GM18870 (cell line): ENCODE measurements at regions not wholly inside any gene's neighbourhood (a gene's known extent, or its start where the extent isn't known, plus 50 kb on each side); places are given as distances from the start of the nearest gene placed in this dataset.

ENCODE experiments used
- ATAC-seq: cut with Tn5 transposase; IDR thresholded peaks from one replicate; pipeline ENCODE4 v1.9.1; 2021; ENCODE audit warnings: moderate library complexity; ENCODE audit not compliant: unreplicated experiment

DNA sequence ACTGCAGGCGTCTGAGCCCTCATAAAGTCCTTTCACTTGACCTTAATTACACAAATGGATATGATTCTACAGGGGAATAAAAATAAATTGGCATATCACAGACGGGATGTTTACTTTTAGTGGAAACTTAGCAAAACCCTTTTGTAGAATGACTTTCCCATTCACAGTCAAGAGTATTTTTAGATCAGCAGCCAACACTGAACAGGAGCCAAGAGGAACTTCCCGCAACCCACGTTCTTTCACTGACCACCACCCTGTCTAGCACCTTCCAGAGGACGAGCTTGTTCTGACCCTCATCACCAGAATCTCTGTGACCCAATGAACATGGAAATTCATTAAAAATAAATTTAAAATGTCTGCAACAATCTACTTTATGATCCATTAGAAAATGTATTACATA, 119.0 kb upstream of the SNTG2 start:
- ATAC-seq = no peak

DNA sequence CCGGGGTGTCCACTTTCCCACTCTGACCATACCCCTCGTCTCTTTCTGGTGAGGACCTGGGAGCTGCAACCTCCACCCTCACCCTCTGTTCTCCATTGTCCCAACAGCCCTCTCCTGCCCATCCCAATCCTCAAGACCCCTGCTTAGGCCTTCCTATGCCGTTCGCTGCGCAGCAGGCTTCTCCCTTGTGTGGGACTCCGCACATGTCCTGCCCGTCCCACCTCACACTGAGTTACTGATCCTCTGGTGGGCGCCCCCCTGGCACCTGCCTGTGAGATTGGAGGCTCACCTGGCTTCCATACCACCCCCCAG, 119.5 kb upstream of the SNTG2 start:
- ATAC-seq = no peak

DNA sequence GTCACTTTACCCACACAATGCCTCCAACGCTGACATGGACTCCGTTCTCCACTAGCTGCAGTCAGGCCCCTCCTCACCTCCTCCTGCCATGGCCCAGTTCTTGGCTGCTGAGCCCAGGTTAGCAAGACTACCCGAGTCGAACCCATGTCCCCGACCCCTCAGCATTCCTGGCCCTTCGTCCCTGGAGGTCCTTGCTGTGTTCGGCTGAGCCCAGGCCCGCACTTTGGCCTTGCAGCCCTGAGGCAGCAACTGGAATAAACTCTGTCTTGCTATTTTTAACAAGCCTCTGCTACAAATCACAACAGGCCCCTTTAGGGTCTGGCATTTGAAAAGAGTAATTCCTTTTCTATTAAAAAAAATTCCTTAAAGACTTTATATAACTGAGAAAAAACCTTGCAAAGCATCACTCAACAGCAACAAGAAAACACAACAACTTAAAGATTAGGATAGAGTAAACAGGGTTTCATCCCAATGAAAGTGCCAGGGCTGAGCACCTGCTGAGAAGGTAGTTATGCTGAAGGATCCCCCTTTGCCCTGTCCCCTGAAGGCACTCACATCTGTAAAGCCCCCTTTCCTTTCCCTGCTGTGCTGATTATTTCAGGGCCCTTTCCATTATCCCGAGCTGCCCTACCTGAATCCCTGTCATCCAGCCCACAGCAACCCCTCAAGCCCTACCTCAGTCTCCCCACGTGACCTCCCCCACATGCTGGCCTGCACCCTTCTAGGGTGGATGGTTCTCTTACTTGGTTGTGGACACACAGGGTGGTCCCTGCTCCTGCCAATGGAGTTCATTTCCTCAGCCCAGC, 120.0 kb upstream of the SNTG2 start:
- no peak for ATAC-seq

DNA sequence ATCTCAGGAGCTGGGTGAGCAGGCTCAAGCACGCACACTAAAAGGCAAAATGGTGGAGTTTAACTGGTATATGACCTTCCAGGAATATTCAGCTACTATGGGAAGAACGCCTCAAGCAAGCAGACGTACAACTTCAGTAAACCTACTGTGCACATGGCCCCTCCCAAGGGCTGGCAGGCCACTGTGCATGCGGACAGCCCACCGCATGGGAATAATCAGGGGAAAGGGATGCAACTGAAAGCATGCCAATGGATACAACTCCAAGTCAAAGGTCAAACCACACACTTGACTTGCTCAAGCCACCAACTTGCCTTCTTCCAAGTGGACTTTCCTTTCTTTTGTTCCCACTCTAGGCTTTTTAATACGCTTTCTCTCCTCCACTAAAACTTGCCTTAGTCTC, 121.6 kb upstream of the SNTG2 start:
- ATAC-seq = no peak

DNA sequence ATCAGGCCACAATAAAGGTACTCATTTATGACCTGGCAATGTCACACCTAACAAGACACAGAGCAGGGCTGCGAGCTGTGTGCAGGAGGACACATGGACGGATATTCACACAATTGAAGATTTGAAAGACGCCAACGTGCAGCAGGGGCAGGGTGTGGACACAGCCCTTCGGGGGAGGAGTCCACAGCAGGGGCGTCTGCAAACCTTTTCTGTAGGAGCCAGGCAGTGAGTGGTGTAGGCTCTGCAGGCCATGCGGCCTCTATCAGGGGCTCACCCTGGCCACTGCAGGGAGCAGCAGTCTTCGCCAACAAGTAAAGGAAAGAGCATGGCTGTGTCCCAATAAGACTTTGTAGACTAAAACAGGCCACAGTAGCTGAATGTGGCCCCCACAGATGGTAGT, 125.7 kb upstream of the SNTG2 start:
- ATAC-seq = no peak

DNA sequence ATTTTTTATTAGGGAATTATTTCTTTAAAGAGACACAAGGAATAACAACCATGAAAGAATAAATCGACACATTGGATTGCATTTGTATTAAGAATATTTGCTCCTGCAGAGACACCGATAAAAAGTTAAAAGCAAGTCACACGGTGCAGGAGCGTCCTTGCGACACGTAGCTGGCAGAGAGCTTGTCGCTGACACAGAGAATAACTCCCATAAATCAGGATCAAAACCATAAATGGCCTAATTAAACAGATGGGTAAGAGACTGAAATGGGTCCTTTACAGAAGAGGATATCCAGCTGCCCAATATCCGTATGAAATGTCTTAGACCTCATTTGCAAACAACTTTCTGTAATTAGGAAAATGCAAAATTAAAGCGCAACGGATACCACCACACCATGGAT, 126.1 kb upstream of the SNTG2 start:
- ATAC-seq = no peak

DNA sequence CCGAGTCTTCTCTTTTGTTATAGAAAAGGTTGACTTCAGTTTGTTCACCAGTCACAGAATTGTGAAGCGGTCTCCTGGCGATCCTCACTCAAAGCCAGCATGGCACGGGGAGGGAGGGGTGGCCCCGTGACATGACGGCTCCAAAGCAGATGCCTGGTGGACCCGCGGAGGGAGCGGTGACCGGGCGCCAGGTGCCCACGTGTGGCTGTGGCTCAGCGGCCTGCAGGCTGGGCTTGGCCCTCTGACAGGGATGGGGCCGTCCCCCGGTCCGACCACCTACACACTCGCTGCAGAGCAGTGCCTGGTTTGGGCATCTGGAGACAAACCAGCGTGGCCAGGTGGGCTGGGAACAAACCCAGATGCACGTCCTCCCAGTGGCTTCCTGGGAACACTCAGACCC, 129.1 kb upstream of the SNTG2 start:
- no peak for ATAC-seq

DNA sequence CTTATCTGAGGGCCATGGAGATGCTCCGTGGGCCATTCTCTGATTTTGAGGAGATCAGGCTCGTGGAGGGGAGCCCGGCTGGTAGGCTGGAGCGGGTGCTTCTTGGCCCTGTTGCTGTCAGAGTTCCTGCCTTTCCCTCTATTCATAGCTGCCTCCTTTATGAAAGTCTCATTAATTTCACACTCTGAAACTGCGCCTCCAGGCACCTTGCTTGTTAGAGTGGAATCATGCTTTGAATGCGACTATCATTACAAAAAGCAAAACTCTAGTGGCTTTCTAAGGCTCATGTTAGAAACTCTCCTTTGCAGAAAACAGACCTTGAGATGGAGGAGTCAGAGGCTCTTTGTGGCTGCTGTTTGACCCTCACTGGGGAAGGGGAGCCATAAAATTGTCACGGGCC, 131.0 kb upstream of the SNTG2 start:
- no peak for ATAC-seq

DNA sequence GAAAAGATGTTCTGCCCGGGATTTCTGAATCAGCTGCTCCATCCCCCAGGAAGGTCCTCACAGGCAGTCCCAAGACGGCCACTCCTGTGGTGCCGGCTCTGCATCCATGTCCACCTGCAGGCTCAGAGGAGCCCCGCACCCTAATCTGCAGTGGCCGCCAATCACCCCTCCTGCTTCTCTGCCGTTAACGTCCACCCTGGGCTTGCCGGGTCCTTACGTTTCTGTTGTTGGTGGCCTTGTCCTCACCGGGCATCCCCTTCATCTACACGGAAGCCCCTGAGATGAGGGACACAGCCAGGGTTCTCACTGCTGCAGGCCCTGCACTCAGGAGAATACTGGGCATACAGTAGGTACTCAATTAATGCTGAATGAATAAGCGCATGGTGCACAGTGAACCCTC, 131.5 kb upstream of the SNTG2 start:
- no peak for ATAC-seq

DNA sequence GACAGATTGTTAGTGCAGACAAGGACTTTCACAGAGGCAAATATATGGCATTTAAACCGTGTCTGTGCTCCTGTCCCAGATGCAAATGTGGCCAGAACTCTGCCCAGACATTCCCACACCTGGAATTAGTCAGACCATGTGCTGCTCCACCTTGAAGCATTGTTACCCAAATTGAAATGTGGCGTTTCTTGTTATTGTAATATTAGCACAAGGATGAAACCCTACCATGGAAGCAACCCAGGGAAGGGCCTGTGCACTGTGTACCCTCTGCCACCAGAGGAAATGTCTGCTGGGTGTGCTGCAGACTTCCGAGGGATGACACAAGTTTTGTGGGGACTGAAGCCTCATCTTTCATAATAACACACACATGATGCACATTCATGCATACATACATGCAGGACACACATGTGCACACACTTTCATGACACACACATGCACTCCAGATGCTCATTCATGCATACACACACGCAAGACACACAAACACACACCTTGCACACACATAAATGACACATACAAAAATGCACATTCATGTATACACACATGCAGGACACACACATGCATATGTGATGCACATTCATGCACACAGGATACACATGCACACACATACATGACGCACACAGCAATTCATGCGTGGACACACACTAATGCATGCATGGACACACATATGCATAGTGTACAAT, 133.2 kb upstream of the SNTG2 start:
- no peak for ATAC-seq

DNA sequence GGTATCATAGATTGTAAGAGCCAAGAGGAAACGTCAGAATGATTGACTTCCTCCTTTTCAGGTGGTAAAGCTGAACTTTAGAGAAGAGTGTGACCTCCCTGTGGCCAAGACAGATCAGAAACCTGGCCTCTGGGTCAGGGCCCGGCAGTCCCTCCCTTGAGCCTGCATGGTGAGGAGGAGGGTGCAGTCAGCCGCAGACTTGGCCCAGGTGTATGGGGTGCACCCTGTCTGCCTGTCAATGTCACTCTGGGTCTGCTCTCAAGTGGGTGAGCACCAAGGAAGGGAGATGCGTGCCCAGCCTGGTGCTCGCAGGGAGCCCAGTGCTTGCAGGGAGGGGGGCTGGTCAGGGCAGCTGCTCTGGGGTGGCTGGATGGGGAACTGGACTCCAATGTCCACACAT, 134.4 kb upstream of the SNTG2 start:
- ATAC-seq = no peak

DNA sequence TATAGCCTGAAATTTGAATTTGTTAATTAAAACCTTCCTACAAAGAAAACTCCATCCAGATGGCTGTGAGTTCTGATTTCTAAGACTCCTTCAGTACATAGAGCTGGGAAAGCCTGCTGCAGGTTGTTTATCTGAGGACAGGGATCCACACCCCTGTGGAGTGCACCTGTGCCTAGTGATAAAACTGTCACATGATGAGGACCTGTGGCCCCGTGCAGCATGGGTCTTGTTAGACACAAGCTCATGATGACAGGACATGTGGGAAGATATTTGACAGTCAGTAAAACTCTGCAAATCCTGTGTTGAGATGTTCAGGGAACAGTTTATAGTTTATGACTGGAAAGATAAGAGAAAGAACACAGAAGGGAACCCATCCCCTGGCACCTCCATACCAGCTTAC, 133.2 kb upstream of the TMEM18 start:
- no peak for ATAC-seq

DNA sequence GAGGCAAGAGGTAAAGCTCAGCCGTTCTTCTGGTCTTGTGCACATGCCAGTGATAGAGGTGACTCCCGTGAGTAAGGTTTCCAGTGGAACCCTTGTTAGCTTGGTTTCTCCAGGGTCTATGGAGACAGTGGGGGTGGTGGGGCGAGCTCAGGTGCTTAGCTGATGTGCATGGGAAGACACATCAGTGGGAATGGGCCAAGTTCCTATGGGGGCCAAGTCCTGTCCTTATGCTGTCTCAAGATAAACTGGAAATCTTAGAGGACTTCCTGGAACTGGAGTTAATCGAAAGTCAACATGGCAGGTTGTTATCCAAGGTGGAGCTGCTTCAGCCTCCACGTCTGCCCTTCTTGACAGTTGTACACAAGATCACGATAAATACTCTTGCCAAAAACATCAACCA, 130.1 kb upstream of the TMEM18 start:
- ATAC-seq = no peak

DNA sequence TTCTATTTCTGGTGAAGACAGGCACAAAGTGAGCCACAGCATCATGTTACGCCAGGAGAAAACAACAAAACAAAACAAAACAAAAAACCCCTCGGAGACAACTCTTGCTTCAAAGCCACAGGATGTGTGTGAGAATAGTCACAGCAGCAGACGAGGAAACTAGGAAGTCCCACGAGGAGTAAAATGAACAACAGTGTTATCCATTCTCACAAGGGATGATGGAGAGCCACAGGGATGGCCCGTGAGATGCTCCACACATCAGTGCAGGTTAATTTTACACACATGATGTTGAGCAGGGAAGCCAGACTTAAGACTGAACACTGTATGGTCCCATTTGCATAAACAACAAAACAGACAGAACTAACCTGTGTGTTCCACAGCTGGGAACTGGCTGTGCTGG, 128.5 kb upstream of the TMEM18 start:
- no peak for ATAC-seq

DNA sequence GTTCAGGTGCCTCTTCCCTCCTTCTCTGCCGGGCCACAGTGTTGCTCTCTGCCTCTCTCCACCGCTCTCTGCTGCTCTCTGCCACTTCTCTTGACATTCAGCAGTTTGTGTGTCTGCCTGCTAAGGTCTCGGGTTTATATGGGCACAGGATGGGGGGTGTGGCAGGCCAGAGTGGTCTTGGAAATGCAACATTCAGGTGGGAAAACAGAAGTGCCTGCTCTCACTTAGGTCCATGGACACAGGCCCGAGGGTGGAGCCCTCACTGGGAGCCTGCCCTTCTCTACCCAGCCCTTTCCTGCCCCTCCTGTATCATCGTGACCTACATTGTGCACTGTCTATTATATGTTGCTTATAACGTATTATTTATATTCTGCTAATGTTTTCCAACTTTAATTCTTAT, 120.8 kb upstream of the TMEM18 start:
- ATAC-seq = no peak

DNA sequence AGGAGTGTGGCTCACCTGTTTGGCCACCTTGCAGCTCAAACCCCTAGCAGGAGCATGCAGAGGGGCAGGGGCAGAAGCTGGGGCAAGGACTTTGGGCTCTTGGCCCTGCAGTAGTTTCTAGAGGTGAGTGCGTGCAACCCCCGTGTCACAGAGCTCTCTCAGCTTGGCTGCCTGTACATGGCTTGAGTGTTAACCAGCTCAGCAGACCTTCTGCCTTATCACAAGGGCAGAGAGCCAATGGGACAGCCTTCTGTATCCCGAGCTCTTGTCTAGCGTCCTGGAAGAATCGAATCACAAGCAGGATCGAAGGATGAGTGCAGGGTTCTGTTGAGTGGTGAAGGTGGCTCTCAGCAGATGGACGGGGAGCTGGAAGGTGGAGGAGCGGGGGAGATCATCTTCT, 120.3 kb upstream of the TMEM18 start:
- ATAC-seq = no peak

DNA sequence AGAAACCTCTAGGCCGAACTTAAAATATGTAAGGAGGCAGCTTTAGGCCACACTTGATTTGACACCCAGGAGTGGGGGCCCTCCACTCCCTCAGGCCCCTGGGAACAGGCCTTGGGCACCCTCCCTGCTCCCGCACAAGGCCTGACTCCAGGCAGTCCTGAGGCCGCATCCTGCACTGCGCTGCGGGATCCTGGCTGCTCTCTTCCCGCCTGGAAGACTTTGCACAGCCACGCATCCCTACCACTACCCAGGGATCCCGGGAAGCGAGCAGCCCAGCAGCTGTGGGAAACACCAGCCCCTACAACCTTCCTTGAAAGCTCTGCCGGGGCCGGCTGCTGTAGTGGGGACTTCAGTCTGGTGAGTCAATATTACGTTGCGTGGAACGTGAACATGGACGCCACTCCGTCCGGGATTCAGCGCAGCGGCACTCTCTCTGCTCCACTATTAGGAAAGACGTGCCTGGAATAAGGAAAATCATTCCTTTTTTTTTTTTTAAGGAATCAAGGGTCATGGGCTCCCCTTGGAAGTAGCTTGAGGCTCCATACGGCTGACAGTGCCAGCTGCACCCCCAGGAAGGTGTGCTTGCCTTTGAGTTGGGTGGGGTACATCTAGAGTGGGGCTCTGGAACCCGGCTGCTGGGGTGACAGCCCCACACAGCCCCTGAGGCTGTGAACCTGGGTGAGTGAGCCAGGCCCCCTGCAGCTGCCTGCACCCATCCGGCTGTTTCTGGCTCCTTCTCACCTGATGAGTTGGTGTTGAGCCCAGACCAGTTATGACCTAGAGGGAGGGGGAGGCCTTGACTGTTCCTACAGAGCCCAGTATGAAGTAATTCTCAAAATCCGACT, 119.2 kb upstream of the TMEM18 start:
- ATAC-seq = no peak

DNA sequence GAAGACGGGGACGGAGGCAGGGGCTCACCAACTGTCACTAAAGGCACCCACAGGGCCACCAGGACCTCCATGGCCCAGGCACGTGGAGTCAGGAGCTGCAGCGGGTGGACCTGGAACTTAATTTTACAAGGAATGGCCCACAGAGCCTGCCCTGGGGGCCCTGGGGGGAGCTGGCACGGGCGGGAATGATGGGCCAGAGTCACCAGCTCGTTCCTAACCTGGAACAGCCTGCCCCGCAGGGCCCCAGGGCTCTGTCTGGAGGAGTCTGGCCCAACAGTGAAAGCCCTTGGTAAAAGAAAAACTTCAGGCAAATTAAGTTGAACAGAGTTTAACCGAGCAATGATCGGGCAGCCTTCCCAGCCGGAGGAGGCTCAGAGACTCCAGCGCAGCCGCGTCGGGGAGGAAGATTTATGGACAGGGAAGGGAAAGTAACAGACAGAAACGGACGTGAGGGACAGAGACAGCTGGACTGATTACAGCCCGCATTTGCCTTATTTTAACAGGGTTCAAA, 118.4 kb upstream of the TMEM18 start:
- no peak for ATAC-seq

DNA sequence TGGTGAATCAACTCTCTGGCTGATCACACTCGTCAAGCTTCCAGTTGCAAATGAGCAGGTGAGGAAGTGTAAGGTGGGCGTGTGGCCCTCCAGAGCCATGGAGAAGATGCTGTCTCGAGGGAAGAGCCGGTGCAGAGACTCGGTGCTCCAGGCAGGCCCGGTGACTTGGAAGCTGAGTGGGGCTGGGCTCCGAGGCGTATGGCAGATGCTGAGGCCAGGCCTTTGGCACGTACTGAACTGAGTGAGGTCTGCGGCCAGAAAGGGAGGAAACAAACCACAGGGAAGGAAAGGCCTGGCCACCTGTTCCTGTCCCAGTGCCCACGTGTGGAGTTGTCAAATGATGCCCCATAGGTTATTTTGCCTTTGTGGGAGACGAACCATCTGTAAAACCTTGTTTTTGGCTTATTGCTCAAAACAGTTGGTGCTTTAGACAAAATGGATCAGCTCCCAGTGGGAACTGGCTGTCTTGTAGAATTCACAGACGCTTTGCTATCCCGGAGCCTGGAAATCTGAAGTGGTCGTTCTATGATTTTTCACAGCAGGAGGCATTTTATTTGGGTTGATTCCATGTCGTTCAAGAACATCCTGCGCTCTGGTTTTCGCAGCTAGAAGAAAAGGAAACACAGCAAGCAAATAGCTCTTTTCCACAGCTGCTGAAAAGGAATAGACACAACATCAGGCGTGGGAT, 117.5 kb upstream of the TMEM18 start:
- ATAC-seq = no peak

DNA sequence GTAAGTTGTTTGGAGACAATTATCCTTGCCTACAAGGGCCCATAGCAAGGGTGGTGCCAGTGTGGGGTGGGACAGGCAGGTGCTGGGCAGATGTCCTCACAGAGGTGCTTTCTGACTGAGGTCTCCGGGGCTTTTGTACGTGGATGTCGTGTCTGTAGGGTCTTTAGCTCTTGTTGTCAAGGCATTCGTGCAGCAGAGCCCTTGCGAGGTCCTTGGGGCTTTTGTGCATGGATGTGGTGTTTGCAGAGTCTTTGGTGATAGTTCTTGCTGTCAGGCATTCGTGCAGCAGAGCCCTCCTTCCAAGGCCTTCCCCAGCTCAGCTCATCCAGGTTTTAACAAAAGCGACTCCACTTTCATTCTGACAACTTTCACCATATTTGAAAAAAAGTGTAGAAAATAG, 116.0 kb upstream of the TMEM18 start:
- no peak for ATAC-seq

DNA sequence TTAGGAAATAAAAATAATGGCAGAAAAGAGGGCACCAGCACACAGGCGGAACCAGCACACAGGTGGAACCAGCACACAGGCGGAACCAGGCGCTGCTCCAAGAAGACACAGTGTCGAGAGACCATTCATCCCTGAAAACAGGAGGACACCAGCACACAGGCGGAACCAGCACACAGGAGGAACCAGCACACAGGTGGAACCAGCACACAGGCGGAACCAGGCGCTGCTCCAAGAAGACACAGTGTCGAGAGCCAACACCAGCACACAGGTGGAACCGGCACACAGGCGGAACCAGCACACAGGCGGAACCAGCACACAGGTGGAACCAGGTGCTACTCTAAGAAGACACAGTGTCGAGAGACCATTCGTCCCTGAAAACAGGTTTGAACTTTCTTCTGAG, 115.5 kb upstream of the TMEM18 start:
- ATAC-seq = no peak
